Thyroid gland (tissue), 4 donors: ENCODE measurements at regions not wholly inside any gene's neighbourhood (a gene's known extent, or its start where the extent isn't known, plus 50 kb on each side); places are given as distances from the start of the nearest gene placed in this dataset.

Source experiments
- CTCF ChIP-seq, 6 experiments: fragments of 200-600 bp in 3 of 6; fragments of 450-650 bp in 3 of 6; sonication (generic) in 3 of 6; IDR thresholded peaks; one replicate each; pipeline ENCODE4 v1.5.1; 2016 to 2019; ENCODE audit warnings: antibody characterized with exemption in 6 of 6, mild to moderate bottlenecking in 2 of 6, inconsistent platforms in 1 of 6, moderate library complexity in 1 of 6
- POLR2A ChIP-seq, 2 donors: fragments of 450-650 bp; IDR thresholded peaks; one replicate each; pipeline ENCODE4 v1.6.1; 2017; ENCODE audit warnings: antibody characterized with exemption in 2 of 2, mild to moderate bottlenecking in 2 of 2, moderate library complexity in 1 of 2

- no peak for TF ChIP-seq CTCF (IDR thresholded peaks at IDR 0.05)
- no peak for TF ChIP-seq POLR2A (IDR thresholded peaks at IDR 0.05)
Measured at GRCh38 chr17:74128456-74129211, 74.8 kb upstream of the RPL38 start.
